ENCODE measurements at regions not wholly inside any gene's neighbourhood (a gene's known extent, or its start where the extent isn't known, plus 50 kb on each side); places are given as distances from the start of the nearest gene placed in this dataset.

DNA sequence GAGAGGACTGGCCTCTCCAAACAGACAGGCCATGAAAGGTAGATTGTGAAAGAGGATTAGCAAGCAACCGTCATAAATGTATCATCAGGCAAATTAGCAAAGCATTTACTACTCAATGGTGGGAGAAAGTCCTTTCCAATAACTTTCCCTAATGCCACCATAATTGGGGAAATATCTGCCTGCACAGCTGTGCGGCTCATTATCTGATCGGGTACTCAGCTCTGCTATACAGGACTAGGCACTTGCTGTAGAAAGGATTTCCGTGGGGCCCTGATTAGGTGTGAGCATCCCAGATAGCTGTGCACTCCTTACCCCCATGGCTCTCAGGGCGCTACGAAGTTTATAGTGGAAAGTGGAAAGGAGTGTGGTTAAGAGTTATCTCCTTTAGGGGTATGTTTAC lies 309.7 kb upstream of the PLET1 start:
- no peaks in the 10 kb centered on the region for H3K4me1 Mint-ChIP-seq
- H4K20me1 ChIP-seq (ENCODE audit: insufficient read depth, low read length): no peaks in the 10 kb centered on the region
- H3K4me3 ChIP-seq (replicated peaks in 1 of 3; ENCODE audit: low read depth in 2 of 3, low read length in 3 of 3): no peak overlapping the region
- DNase-seq: no peak
- H3K4me2 ChIP-seq (replicated peaks; ENCODE audit: extremely low read depth, low read length, poor library complexity, severe bottlenecking): no peak overlapping the region
- intact Hi-C loops (cut with micrococcal nuclease): no loop called here
- peaks cover 0 to 2% of the 10 kb centered on the region in 2 donors for H3K27me3 ChIP-seq (ENCODE audit: control insufficient read depth in 2 of 2, insufficient read depth in 2 of 2, low read length in 2 of 2)
- H3K9ac ChIP-seq (ENCODE audit: insufficient read depth, low read length, poor library complexity, severe bottlenecking): no peak overlapping the region
- TF ChIP-seq CTCF (IDR thresholded peaks at IDR 0.05): no peak
- no peaks in the 10 kb centered on the region for H3K36me3 ChIP-seq (replicated peaks in 1 of 2; ENCODE audit: control insufficient read depth in 1 of 2, insufficient read depth in 2 of 2, low read length in 2 of 2)
- H3K27ac ChIP-seq (ENCODE audit: low read depth in 1 of 2, low read length in 2 of 2): no peak overlapping the region
- H3K27ac Mint-ChIP-seq: no peak overlapping the region
- 68% methylated on average over 4 of the region's 6 CpGs for WGBS (ENCODE audit: insufficient coverage)
- no peaks in the 10 kb centered on the region for H3K9me3 Mint-ChIP-seq
- no peaks in the 10 kb centered on the region for H3K36me3 Mint-ChIP-seq
- no peaks in the 10 kb centered on the region for H3K79me2 ChIP-seq (ENCODE audit: insufficient read depth, low read length)
- H3K27me3 Mint-ChIP-seq (ENCODE audit: low read depth in 3 of 3): peaks cover 3 to 15% (median 7%) of the 10 kb centered on the region in 3 donors
- H2AFZ ChIP-seq (ENCODE audit: insufficient read depth, low read depth, low read length, poor library complexity, severe bottlenecking): no peak overlapping the region
- H3K4me3 Mint-ChIP-seq: no peak overlapping the region
- no peaks in the 10 kb centered on the region for H3K4me1 ChIP-seq (ENCODE audit: control insufficient read depth in 1 of 2, insufficient read depth in 2 of 2, low read length in 2 of 2)
- no peaks in the 10 kb centered on the region for H3K9me3 ChIP-seq (replicated peaks in 1 of 2; ENCODE audit: control insufficient read depth in 1 of 2, insufficient read depth in 1 of 2, low read length in 2 of 2)

DNA sequence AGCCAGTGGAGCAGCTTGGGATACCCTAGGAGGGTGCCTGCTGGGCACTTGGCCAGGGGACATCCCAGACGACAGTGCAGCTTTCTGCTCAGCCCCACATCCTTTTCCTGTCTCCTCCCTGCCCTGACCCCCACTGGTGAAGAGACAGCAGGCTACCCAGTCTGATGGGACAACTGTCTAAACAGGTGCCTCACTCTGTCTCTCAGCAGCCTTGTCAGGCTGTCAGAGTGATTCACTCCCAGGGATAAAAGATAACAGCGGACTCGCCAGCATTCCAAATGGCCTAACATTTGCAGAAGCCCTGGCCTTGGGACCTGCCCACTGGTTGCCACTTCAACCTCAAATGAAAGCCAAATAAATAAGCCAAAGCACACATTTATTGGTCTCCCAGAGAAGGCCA lies 318.6 kb upstream of the PLET1 start:
- no peak for TF ChIP-seq CTCF (IDR thresholded peaks at IDR 0.05)
- H3K4me2 ChIP-seq (replicated peaks; ENCODE audit: extremely low read depth, low read length, poor library complexity, severe bottlenecking): no peak overlapping the region
- H4K20me1 ChIP-seq (ENCODE audit: insufficient read depth, low read length): no peaks in the 10 kb centered on the region
- no peak overlapping the region for H3K4me3 Mint-ChIP-seq
- H3K36me3 ChIP-seq (replicated peaks in 1 of 2; ENCODE audit: control insufficient read depth in 1 of 2, insufficient read depth in 2 of 2, low read length in 2 of 2): no peaks in the 10 kb centered on the region
- no peak for DNase-seq
- H3K36me3 Mint-ChIP-seq: no peaks in the 10 kb centered on the region
- H3K4me1 Mint-ChIP-seq: no peaks in the 10 kb centered on the region
- no peak overlapping the region for H3K9ac ChIP-seq (ENCODE audit: insufficient read depth, low read length, poor library complexity, severe bottlenecking)
- H3K79me2 ChIP-seq (ENCODE audit: insufficient read depth, low read length): no peaks in the 10 kb centered on the region
- H2AFZ ChIP-seq (ENCODE audit: insufficient read depth, low read depth, low read length, poor library complexity, severe bottlenecking): no peak overlapping the region
- no peaks in the 10 kb centered on the region for H3K27me3 ChIP-seq (ENCODE audit: control insufficient read depth in 2 of 2, insufficient read depth in 2 of 2, low read length in 2 of 2)
- peaks cover 0 to 6% (median 0%) of the 10 kb centered on the region in 3 donors for H3K27me3 Mint-ChIP-seq (ENCODE audit: low read depth in 3 of 3)
- no peaks in the 10 kb centered on the region for H3K4me1 ChIP-seq (ENCODE audit: control insufficient read depth in 1 of 2, insufficient read depth in 2 of 2, low read length in 2 of 2)
- H3K9me3 ChIP-seq (replicated peaks in 1 of 2; ENCODE audit: control insufficient read depth in 1 of 2, insufficient read depth in 1 of 2, low read length in 2 of 2): no peaks in the 10 kb centered on the region
- no peak overlapping the region for H3K27ac Mint-ChIP-seq
- H3K27ac ChIP-seq (ENCODE audit: low read depth in 1 of 2, low read length in 2 of 2): no peak overlapping the region
- H3K9me3 Mint-ChIP-seq: peaks cover 0 to 6% (median 2%) of the 10 kb centered on the region in 7 donors
- H3K4me3 ChIP-seq (replicated peaks in 1 of 3; ENCODE audit: low read depth in 2 of 3, low read length in 3 of 3): no peak overlapping the region
- WGBS (ENCODE audit: insufficient coverage): 71% methylated on average over 3 of the region's 3 CpGs
- intact Hi-C loops (cut with micrococcal nuclease): no loop called here
